Stimulated activated CD4-positive, alpha-beta T cell treated with anti-CD3 and anti-CD28 coated beads, Interleukin-1b, Interleukin-23, amount 100 ng/mL, for 4 hours (primary cell): ENCODE measurements at regions not wholly inside any gene's neighbourhood (a gene's known extent, or its start where the extent isn't known, plus 50 kb on each side); places are given as distances from the start of the nearest gene placed in this dataset.

ENCODE experiments used
- DNase-seq, 2 donors: peaks; one replicate each; pipeline ENCODE4 v3.0.0-alpha.2; 2020; ENCODE audit warnings: low read depth in 2 of 2

- DNase-seq, result no peak
Observed at GRCh38 chr10:94043431-94043990, 49.8 kb downstream of the PLCE1 start.

- DNase-seq, result no peak
Observed at GRCh38 chr10:94046098-94046497, 52.4 kb downstream of the PLCE1 start.

DNA sequence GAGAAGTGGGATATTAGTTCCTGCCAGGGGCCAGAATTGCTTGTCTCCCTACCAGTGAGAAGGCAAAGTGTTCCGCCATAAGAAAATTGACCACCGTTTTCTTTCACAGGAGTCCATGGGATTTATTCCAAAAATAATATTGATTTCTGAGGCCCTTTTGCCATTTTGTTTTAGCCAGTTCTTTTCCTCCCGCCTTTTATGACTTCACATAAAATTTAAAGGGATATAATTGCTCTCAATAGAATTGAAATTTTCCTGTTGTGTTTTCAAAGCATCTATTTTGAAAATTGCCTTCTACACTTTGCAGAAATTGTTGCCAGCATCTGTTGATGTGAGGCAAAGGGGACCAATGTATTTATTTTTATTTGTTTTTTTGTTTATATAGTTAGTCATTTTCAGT, 53.6 kb downstream of the PLCE1 start:
- DNase-seq, result no peak

DNA sequence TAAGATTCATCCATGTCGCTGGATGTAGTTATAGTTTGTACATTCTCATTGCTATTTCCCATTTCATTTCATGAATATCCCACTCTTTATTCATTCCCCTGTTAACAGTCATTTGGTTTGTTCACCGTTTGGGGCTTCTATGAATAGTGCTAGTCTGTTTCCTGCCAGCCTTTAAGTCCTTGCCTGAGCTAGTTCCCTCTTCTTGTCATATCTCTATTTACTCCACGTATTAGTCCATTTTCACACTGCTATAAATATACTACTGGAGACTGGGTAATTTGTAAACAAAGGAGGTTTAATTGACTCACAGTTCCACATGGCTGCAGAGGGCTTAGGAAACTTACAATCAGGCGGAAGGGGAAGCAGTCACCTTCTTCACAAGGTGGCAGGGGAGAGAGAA, 56.2 kb downstream of the PLCE1 start:
- DNase-seq, result no peak

DNA sequence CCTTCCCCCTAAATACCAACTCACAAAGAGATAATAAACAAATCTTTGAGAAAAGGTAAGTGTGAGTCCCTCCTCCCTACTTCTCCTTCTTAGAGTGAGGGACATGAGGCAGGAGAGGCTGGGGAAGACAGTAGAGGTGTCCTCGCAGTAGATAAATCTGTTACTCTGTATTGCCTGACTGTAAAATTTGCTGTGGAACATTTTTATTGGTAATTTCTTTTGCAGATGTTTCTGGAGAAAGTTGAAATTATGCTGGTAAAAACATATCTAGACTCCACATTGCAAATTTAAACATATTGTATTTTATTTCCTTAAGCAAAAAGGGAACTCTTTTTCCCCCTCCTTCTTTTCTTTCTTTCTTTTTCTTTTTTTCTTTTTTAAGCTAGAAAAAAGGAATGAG, 58.5 kb downstream of the PLCE1 start:
- DNase-seq, result no peak

- DNase-seq, result no peak
Observed at GRCh38 chr10:94052866-94053791, 59.4 kb downstream of the PLCE1 start.

GRCh38 chr10:94059178-94059883, 65.6 kb downstream of the PLCE1 start:
- no peak for DNase-seq

DNA sequence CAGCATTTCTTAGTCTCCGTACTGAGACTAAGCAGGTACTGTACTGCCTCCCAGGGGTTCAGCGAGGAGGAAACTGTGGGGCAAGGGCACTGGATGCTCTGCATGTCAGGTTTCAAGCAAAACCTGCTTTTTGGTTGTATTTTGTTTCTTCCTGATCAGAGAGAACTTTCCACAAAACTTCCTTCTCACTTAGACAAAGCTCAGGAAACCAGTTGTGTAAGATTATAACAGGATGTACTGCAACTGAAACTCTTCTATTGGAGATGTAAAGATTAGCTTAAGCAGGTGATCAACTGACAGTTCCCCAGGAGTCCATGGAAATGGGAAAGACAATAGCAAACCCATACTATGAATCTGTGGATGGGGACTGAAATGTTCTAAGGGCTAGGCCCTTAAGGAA, 67.3 kb downstream of the PLCE1 start:
- DNase-seq, result no peak

DNA sequence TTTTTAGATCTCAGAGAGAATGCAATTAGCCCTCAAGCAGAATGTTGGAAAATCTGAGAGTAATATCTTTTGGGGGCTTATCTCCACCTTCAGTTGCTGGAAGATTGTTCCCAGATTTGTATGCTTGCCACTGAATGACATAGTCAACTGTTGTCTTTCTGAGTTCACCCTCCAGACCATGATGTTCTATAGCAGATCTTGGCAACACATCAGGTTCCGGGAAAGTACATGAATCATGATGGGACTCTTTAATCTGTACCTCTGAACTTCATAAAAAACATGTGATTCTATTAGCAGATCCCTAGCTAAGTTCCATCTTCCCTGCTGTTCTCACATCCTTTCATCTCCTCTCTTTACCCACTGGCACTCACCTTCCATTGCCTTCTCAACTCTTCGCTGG, 68.9 kb downstream of the PLCE1 start:
- DNase-seq, result no peak

- no peak for DNase-seq
Observed at GRCh38 chr10:94065362-94065761, 71.6 kb downstream of the PLCE1 start.

GRCh38 chr10:94065787-94066186, 72.1 kb downstream of the PLCE1 start:
- DNase-seq, result no peak

DNA sequence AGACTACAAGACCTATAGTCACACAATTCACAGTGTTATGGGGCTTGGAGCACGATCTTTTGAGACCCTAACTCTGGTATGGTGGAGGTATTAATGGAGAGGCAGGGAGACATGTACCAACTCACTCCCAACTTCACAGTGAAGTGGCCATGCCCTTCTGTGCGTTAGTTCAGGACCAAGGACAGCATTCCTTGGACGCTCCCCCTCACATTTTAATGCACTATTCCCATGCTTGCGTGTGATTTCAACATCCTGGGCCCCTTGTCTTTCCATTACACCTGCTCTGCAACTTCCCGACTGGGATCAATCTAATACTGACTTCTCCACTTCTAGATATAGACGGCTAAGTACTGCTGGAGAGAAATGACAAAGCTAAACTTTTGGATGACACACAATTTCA, 72.7 kb downstream of the PLCE1 start:
- DNase-seq, result no peak

GRCh38 chr10:94069884-94070283, 76.2 kb downstream of the PLCE1 start:
- DNase-seq, result no peak

GRCh38 chr10:94074462-94074861, 80.7 kb downstream of the PLCE1 start:
- no peak for DNase-seq

- DNase-seq, result no peak
Observed at GRCh38 chr10:94075506-94075905, 81.8 kb downstream of the PLCE1 start.

GRCh38 chr10:94076325-94076841, 82.7 kb downstream of the PLCE1 start:
- DNase-seq, result no peak

DNA sequence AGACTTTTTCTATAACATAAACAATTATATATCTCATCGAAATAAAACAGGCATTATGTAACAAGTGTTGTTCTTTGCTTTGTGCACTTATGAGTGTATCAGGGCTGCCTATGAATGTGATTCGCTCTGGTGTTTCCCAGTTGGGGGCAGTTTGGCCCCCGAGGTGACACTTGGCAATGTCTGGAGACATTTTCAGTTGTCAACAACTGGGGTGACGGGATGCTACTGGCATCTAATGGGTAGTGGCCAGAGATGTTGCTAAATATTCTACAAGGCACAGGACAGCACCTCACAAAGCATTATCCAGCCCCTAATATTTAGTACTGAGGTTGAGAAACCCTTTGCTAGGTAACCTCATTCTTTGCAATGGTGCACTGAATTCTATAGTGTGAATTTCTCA, 83.3 kb downstream of the PLCE1 start:
- no peak for DNase-seq

- no peak for DNase-seq
Observed at GRCh38 chr10:94080108-94080507, 86.4 kb downstream of the PLCE1 start.

GRCh38 chr10:94083662-94084265, 90.0 kb downstream of the PLCE1 start:
- DNase-seq, result no peak

- DNase-seq, result no peak
Observed at GRCh38 chr10:94084344-94084743, 90.6 kb downstream of the PLCE1 start.

GRCh38 chr10:94085288-94085687, 91.6 kb downstream of the PLCE1 start:
- DNase-seq, result no peak

DNA sequence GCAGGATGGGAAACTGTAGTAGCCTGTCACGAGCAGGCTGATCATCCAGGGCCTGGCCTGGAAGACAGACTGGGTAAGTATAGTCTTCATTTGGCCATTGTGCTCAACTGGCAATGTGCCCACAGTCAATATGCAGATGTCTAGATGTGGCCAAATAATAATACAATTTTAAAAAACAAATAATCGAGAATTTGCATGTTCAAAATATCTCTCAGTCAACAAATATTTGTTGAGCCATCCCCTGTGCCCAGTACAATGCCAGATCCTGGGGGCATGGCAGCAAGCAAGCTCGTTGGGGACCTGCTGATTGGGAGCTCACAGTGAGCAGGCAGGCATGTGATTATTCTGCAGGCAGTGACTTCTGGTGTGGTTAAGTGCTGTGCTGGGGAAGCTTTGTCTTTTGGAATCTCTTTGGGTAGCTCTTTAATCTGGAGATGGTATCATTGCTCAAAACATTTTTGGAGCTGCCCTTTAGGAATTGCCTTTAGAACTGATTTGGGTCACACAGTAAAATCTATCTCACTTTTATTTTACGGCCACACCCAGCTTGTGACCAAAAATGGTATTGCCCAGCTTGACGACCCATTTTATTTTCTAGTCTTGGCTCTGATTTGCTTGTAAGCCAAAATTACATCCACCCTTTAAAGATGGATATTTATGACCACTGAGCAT, 92.2 kb downstream of the PLCE1 start:
- DNase-seq, result no peak
